GM21447 (cell line): ENCODE measurements at regions not wholly inside any gene's neighbourhood (a gene's known extent, or its start where the extent isn't known, plus 50 kb on each side); places are given as distances from the start of the nearest gene placed in this dataset.
A peak's percentile ranks its signal among the peaks of the same experiment; 100 is the strongest.
"Not testable (repeated sequence)": the region's sequence is repeated elsewhere in the genome, so short reads cannot be mapped to it uniquely, and the experiment has no call there.

Experiments used
- ATAC-seq: cut with Tn5 transposase; IDR thresholded peaks from one replicate; pipeline ENCODE4 v1.9.1; 2021; ENCODE audit not compliant: unreplicated experiment

- ATAC-seq: no peak
Observed at GRCh38 chr9:83191154-83191553, 128.2 kb upstream of the RASEF start.

- not testable (repeated sequence) for ATAC-seq
Observed at GRCh38 chr9:83189026-83189425, 126.1 kb upstream of the RASEF start.

DNA sequence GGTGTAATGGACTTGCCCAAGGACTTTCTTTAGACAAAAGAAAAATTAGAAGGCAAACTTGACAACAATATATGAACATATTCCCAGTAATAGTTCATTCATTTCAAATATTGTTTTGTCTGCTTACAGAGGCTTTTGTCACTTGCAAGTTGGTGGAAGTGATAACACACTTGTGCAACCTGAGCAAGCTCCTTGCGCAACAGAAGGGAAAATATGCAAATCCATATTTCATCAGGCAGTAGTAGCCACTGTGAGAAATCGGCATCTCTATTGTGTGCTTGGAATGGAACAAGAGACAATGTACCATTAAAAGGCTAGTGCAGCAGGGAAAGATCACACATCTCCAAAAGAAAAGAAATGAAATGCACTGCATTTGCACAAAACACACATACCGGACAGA is 125.3 kb upstream of the RASEF start:
- ATAC-seq: no peak

DNA sequence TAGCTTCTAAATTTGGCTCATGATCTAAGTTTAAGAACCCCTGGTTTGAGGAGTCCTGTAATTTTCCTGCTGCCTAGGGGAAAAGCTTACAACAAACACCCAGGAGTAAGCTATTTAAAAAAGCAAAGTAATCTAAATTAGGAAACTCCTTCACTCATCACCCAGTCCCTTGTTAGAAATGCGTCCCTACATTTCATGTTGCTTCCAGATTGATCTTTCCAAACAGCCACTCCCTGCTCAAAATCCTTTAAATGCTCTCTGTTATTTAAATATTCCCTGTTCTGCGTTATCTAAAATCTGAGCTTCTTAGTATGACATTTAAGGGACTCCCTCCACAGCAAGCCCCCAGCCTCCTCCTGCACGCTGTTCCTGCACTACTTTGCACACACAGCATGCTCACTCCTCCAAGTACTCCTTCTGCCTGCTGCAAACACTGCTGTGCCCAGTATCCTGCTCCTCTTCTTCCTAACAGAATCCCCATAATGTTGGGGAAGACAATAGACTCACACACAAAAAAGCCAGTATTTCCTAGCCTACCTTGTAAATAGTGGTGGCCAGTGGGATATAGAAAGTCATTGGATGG is 123.3 kb upstream of the RASEF start:
- no peak for ATAC-seq

GRCh38 chr9:83185488-83186154 is 122.7 kb upstream of the RASEF start:
- ATAC-seq: no peak

DNA sequence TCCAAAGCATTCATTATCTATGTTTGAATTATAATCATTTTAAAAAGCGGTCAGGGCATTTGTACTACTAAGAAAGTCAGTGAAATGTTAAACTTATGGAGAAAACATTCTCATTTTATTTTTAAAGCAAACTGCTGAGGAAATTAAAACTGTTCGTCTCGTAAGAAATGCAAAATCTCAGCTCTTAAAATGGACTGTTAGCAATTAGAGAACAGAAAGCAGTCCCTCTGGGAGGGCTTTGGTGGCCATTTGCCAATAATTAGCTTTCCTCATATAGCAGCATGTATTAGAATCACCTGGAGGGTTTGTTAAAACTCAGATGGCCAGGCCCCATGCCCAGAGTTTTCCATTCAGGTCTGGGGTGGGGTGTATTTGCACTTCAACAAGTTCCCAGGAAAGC is 120.7 kb upstream of the RASEF start:
- ATAC-seq: no peak

GRCh38 chr9:83182071-83182470 is 119.1 kb upstream of the RASEF start:
- ATAC-seq: no peak

DNA sequence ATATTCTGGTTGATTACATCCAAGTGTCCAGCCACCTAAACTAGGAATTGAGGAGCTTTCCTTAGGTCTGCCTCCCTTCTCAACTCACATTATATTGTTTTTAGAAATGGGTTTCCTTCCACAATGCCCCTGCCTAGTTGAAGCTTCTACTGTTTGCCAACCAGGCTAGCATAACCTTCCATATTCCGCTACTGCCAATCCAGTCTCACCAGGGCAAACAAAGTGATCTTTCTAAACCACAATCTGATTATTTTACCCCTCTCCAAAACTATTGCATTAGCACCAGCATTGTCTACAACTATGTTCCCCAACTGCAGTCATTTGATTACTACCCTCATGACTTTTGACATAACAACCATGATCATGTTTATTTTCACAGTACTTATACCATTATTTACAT is 115.8 kb upstream of the RASEF start:
- no peak for ATAC-seq

GRCh38 chr9:83177747-83178146 is 114.8 kb upstream of the RASEF start:
- no peak for ATAC-seq

GRCh38 chr9:83167126-83167525 is 104.2 kb upstream of the RASEF start:
- no peak for ATAC-seq

DNA sequence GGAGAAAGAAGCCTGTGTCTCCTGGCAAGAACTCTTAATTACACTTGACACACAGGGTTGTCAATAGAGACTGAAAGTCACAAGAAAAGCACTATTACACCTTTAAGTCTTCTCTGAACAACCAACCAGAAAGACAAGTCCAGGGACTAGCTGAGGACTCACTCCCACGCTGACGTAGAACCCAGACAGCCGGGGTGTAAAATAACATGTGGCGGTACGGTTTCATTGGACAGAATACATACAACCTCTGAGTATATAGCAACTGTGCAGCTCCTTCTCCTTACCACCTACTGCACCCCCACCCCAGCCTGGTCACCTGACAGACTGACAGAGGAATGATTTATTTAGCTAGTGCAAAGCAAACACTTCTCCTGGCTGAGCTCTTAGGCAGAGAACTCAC is 103.4 kb upstream of the RASEF start:
- ATAC-seq: no peak

DNA sequence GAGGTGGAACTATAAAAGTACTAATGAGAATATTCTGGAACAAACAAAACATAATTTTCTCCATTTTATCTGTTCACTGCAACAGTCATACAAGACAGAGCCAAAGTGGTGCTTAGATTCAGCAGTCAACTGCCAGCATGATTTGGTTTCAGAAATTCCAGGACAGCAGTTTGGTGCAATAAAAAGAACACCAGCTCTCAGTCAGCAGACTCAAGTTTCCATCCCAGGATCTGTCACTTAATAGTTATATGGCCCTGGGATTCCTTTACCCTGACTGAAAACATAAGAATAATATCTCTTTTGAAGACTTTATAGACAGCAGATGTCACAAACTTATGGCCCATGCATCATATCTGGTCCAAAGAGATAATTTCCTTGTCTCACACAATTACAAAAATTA is 92.8 kb upstream of the RASEF start:
- ATAC-seq: no peak

DNA sequence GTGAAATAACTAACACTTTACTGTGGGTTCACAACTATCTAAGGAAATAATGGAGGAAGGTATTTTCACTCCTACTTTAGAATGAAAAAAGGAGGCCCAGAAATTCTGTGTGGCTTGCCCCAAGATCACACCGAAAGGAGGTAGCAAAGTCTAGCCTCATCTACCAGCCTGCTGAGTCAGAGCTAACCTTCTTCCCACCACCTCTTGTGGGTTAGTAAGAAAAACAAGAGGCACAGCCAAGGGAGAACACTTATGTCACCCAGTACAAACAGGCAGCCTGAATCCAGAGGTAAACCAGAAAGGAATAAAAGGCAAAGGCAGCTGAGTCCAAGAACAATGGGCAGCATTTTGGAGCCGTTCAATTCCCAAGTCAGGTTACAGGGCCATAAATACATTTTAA is 91.9 kb upstream of the RASEF start:
- peak; percentile 30 for ATAC-seq

- peak; percentile 96 for ATAC-seq
Observed at GRCh38 chr9:83154087-83154736, 91.3 kb upstream of the RASEF start.

GRCh38 chr9:83153030-83153429 is 90.1 kb upstream of the RASEF start:
- no peak for ATAC-seq

- ATAC-seq: no peak
Observed at GRCh38 chr9:83151627-83152137, 88.7 kb upstream of the RASEF start.

- ATAC-seq: no peak
Observed at GRCh38 chr9:83147315-83148149, 84.6 kb upstream of the RASEF start.

GRCh38 chr9:83146325-83146724 is 83.4 kb upstream of the RASEF start:
- ATAC-seq: no peak

DNA sequence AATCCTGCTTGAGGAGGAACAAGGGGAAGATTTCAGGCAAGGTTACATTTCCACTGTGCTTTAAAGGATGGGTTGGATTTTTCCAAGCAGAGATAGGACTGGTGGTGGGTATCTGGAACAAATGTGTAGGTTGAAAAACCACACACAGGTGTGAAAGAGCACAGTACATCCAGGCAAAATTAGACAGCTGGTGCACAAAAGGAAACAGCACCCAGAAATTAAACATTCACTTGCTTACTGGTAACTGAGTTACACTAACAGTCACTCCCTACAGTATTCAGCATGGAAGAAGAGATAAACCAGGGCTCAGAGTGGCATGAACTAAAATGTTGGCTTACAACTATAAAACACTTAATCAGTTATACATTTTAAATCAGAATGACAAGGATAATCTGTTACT is 81.5 kb upstream of the RASEF start:
- no peak for ATAC-seq

GRCh38 chr9:83142389-83142788 is 79.4 kb upstream of the RASEF start:
- ATAC-seq: no peak

DNA sequence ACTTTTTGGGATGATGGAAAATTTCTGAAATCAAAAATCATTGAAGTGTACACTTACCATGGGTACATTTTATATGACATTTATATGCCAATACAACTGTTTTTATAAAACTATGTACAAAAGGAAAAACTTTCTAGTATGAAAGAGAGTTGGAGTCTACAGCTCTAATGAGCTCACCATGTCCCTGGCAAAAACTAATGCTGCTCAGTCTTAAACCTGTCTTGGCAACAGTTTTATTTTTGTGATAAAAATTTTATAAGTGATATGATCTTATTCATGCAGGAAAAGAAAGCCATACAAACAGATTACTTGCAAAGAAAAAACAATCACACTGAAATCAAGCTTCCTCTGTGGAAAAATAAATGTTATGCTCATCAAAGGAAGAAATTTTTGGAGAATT is 78.9 kb upstream of the RASEF start:
- ATAC-seq: no peak

DNA sequence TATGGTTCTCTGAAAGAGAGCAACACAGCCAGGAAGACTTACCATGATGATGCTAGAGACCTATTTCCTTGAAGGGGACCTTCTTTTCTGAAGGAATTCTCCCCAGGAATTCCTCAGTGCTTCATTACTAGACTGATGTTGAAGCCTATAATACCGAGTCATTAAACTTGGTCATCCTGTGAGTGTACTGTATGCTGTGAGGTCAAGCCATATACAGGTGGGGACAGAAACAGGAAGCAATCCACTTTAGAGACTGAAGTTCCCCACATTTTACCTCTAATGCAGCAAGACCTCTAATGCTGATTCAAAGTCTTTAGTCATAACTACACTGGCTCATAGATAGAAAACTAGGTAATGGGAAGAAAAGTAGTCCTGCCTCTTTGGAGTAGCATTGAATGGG is 77.1 kb upstream of the RASEF start:
- ATAC-seq: no peak
